Astrocyte of the spinal cord (primary cell): ENCODE measurements at regions not wholly inside any gene's neighbourhood (a gene's known extent, or its start where the extent isn't known, plus 50 kb on each side); places are given as distances from the start of the nearest gene placed in this dataset.

Source experiments
- DNase-seq: peaks from one replicate; pipeline ENCODE4 v3.0.0; 2011; ENCODE audit warnings: low read depth, low spot score
- H3K4me3 ChIP-seq: 2 replicates; pipeline ENCODE4 v1.5.1; 2011; ENCODE audit warnings: low read depth, mild to moderate bottlenecking, low read length, moderate library complexity
- CTCF ChIP-seq: IDR thresholded peaks from 2 replicates; pipeline ENCODE4 v1.5.1; 2012; ENCODE audit warnings: low read depth, mild to moderate bottlenecking, low read length, inconsistent platforms
- in situ Hi-C: cut with HindIII; loops from 2 replicates; pipeline ENCODE4 v1.10.0; 2017; ENCODE audit warnings: low sequenced_read_pairs

DNA sequence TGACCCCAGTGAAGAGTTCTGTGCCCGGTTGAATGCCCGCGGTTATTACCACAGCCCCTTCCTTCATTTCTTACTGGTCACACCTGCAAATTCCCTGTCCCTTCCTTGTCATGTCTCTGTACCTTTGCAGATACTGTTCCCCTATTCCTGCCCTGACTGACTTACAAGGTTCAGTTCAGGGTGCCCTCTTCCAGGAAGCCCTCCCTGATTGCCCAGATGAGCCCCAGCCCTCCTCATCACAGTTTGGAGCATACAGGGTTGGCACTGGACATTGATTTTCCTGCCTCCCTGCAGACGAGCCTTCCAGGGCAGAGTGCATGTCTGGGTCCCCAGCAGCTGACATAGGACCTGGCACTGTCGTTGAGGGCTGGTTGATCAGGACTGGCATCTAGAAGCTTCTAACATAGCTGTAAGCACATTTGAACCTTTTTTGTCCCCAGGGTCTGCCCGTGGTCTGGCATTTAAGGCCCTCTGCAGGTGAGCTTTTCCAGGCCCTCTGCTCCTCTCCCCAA lies 70.4 kb upstream of the SHISAL1 start:
- no peak for DNase-seq
- no peak overlapping the region for H3K4me3 ChIP-seq
- TF ChIP-seq CTCF, result no peak
- in situ Hi-C loops, result no loop called here

- peak; percentile 10 for DNase-seq
- no peak for TF ChIP-seq CTCF
- in situ Hi-C loops, result no loop called here
- no peak overlapping the region for H3K4me3 ChIP-seq
Observed at GRCh38 chr22:44382116-44383038, 69.6 kb upstream of the SHISAL1 start.

GRCh38 chr22:44381761-44382115 lies 69.0 kb upstream of the SHISAL1 start:
- no peak for DNase-seq
- TF ChIP-seq CTCF, result no peak
- in situ Hi-C loops, result no loop called here
- H3K4me3 ChIP-seq, result no peak overlapping the region

DNA sequence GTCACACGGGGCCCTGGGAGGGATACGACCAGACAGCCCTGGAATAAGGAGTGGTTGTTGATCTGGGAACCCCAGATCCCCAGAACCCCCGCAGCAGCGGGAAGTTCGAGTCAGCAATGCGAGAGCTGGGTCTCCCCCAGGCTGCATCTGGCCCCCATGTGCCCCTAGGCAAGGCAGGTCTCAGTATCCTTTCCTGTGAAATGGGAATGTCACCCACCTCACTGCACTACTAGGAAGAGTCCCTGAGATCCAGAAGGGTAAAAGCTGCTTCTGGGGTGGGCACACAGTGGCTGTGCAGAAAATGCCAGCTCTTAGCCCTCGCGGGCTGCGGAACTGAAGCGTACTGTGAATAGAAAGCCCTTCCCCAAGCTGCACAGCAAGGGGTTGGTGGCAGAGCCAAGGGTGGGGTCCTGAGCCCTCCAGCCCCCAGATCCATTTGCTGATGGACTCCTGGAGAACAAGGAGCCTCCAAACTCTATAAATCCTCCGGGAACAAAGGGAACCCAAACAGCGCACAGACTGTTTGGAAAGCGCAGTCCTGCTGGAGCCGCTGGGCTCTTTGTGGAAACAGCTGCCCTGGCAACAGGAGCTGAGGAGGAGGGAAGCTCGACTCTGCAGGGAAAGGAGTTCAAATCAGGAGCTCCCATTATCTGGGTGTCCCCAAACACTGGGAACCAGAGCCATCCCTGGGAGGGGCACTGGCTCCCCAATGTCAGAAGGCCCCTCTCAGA lies 68.2 kb upstream of the SHISAL1 start:
- no peak for TF ChIP-seq CTCF
- no peak for DNase-seq
- no peak overlapping the region for H3K4me3 ChIP-seq
- in situ Hi-C loops, result no loop called here

DNA sequence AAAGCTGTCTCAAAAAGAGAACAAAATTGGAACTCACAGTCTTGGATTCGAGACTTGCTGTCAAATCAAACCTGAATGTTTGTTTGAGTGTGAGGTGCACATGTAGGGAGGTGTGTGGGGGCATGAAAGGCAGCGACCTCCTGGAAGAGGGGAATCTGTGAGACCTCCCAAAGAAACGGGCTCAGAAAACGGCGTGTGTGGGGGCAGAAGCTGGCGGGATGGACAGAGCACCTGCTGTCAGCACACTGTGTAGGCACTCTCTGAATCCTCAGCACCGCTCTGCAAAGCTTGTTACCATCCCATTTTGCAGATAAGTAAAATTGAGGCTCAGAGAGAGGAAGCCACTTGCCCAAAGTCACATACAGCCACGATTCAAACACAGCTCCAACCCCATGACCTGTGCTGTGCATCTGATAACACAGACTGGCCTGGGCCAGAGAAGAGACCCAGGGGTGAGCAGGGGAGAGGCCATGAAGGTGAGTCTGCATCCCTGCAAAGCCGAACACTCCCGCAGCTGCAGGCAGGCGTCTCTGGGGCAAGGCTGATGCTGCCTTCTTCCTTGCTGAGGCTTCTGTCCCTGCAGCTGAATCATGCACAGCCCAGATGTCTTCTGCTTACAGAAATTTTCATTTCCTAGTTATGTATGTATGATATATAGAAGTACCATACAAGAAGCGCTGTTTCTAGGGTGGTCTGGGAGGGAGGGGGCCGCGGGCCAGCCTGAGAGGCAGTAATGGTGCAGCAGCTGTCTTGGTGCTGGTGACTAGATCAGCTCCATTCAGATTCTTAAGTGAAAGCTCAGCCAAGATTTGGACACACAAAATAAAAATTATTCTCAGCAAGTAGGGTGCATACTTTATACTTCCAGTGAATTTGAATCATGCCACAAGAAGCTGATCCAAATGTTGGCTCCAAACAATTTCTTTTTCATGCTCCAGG lies 67.3 kb upstream of the SHISAL1 start:
- no peak for TF ChIP-seq CTCF
- H3K4me3 ChIP-seq, result no peak overlapping the region
- in situ Hi-C loops, result no loop called here
- no peak for DNase-seq

GRCh38 chr22:44378380-44378779 lies 65.6 kb upstream of the SHISAL1 start:
- no peak for TF ChIP-seq CTCF
- H3K4me3 ChIP-seq, result no peak overlapping the region
- DNase-seq, result no peak
- in situ Hi-C loops, result no loop called here
